NCI-H82 treated with DMSO at 0.1 percent for 48 hours (cell line): ENCODE measurements at regions not wholly inside any gene's neighbourhood (a gene's known extent, or its start where the extent isn't known, plus 50 kb on each side); places are given as distances from the start of the nearest gene placed in this dataset.
"Not testable (repeated sequence)": the region's sequence is repeated elsewhere in the genome, so short reads cannot be mapped to it uniquely, and the experiment has no call there.

Experiments used
- DNase-seq: peaks from one replicate; lab custom pipeline; 2025; ENCODE audit not compliant: unreplicated experiment; lab: John Stamatoyannopoulos, UW

DNA sequence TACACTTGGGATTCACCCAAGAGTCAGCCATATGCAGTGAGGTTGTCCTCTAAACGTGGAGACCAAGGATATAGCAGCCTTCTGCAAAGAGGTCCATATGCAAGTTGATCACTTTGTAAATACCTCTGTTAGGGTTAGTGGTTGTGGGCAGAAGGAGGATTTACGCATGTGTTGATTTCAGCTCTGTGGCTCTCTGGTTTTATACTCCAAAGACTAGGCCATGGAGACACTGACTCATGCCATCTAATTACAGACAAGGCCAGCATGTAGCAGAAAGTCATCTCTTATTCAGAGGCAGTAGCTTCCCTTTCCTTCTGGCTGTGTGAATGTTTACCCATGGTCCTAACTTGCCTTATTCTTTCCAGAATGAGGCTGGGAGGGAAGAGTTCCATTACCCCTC lies 140.9 kb upstream of the GOLGA6L4 start:
- DNase-seq = not testable (repeated sequence)

DNA sequence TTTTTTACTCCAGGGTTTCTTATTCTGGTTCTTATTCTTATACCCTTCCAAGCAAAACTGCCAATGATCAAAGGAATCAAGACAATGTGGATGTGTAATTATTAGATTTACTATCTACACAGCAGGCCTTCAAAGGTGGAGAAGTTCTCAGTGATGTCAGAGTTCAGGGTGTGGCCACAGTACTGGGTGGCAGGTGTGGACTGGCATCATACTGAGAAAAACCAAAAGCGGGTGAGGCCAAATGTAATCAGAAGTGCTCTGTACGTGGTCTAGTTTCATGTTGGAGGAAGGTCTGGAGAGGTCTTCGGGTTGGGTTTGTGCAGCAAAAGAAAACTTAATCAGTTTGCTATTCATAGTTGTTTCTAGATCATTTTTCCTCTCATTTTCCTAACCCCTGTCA lies 138.5 kb upstream of the GOLGA6L4 start:
- DNase-seq = not testable (repeated sequence)

DNA sequence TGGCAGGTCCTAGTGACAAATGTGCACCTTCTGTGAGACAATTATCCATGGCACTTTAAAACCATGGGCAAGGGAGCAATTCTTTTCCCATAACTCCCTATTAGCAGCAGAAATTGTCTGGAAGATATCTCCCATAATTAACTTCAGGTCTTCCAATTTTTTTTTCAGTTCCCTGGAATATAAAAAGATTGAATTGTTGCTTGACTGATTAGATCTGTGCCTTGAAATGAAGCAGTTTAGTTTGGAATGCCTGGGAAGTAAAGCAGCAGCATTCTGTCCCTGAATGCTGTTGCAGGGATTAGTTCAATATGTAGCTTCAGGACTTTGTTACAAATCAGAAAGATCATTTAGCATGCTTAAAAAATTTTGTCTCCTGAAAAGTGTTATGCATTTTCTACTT lies 137.0 kb upstream of the GOLGA6L4 start:
- no peak for DNase-seq

DNA sequence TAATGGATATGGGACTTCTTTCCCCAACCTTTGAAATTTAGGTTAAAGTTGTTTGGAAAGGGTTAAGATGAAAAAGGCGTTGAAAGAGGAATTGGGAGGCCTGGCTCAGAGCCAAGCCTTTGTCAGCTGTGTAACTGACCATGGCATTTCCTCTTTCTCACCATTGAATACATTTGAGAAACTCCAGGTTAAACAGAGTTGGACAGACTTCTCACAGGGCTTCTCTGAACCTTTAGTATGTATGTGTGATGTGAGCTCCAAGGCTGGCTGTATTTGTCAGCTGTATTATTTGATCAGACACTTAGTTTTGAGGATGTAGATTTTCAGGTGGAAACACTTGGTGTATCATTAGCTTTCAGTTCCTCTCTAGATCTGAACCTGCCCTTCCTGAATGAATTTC lies 136.4 kb upstream of the GOLGA6L4 start:
- DNase-seq = no peak

DNA sequence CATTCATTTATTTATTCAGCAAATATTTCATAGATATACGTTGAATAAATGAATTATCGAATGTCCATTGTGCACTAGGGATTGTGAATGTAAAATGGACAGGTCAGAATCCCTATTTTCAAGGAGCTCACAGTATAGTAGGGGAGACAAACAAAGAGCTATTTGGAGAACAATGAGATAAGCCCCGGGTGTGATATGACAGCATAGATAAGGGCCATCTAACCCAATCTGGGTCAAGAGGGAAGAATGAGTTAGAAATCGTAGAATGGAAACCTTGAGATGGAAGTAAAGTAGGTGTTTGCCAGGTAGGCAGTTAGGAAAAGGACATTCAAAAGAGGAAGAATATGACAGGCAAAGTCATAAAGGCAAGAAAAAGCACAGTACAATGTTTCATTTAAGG lies 132.2 kb upstream of the GOLGA6L4 start:
- DNase-seq = no peak

DNA sequence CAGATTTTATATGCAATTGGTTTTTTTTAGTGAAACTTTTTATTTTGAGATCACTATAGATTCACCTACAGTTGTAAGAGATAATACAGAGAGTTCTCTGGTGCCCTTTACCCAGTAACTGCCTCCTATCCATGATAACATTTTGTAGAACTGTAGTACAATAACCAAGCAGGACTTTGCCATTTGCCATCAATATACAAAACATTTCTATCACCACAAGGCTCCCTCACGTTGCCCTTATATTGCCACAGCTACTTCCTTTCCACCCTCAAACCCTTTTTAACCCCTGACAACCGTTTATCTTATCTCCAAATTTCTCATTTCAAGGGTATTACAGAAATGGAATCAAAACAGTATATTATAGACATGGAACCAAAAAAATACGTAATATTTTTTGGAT lies 130.7 kb upstream of the GOLGA6L4 start:
- DNase-seq = no peak

DNA sequence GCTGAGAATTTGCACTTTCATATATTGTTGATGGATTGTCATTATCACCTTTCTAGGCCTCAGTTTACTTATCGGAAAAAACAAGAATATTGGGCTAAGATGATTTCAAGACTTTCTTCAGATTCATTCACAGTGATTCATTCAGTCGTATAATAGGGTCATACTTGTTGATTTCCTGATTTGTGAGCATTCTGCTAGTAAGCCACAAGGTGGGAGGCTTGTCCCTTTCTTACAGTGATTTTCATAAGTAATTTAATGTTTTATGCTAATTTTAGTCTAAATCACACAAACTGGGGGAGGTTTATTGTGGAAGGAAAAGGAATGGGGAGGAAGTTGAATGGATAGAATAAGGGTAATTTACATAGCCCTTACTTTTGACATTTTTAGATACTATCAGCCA lies 126.8 kb upstream of the GOLGA6L4 start:
- no peak for DNase-seq

DNA sequence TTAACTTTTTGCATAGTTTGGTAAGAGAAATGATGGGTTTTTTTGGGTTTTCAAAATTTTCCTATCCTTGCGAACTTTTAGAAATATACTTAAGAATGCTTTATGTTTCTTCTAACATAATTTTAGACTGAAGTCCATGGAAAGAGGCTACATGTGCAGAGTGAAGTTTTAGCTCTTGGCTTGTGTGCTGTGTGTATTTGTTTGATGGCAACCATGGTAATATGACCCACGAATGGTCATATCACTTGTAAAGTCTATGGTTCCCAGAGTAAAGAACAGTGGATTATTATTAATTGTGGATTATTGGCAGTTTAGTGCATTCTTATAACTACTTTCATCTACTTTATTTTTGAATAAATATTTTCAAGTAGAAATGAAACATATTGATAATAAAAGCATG lies 124.0 kb upstream of the GOLGA6L4 start:
- no peak for DNase-seq

DNA sequence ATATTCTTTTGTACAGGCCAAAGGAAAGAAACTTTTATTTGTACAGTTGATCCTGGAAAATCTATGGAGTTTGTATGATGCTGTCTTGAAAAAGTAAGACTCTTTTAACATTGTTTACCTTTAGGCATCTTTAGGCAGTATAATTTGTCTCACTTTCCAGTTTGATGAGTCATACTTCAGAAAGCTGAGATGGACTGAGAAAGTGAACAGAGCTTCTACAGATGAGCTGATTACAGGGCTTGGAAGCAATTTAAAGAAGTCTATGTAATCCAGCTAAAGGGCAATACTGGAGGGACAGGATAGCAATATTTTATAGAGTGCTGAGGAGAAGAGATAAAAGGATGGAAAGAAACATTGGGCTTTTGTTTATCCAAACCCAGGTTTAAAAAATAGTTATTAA lies 123.5 kb upstream of the GOLGA6L4 start:
- DNase-seq = no peak

DNA sequence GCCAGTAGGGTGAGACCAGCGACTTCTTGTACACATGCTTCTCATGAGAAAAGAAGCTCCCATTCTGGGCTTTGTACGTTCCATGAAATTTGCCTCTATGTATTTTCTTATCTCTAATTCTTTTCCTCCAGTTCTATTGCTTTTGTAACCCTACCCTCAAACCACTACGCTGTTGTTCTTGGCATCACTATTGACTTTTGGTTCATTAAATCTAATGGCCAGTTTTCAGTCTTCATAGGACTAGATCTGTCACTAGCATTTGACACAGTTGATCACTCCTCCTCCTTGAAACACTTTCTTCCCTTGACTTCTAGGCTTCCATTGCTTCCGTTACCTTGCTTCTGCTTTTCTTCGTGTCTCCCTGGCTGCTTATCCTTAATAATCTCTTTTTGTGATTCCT lies 121.7 kb upstream of the GOLGA6L4 start:
- DNase-seq = no peak

DNA sequence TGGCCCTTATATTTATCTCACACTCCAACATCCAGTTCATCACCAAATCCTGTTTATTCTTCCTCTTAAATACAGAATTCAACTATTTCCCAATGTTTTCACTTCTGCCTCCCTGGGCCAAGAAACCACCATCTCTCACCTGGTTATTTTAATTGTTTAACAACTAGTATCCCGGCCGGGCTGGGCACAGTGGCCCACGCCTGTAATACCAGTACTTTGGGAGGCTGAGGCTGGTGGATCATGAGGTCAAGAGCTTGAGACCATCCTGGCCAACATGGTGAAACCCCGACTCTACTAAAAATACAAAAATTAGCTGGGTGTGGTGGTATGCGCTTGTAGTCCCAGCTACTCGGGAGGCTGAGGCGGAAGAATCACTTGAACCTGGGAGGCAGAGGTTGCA lies 120.9 kb upstream of the GOLGA6L4 start:
- not testable (repeated sequence) for DNase-seq

DNA sequence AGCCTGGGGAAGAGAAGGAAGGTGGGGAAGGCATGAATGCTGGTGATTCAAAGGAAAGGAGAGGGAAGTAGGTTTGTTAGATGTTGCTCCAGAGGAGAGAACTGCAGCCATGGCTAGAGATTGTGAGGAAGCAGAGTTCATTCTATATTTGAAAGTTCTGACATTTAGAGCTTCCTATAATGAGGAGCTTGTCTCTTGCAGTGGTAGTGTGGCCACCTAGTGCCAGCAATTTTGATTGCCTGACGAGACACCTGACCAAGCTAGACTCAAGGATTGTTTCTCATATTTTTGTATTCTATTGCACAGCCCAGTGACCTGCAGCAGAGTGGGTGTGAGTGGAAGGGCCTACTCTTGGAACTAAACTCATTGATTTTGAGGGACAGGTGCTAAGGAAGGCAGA lies 116.2 kb upstream of the GOLGA6L4 start:
- not testable (repeated sequence) for DNase-seq

DNA sequence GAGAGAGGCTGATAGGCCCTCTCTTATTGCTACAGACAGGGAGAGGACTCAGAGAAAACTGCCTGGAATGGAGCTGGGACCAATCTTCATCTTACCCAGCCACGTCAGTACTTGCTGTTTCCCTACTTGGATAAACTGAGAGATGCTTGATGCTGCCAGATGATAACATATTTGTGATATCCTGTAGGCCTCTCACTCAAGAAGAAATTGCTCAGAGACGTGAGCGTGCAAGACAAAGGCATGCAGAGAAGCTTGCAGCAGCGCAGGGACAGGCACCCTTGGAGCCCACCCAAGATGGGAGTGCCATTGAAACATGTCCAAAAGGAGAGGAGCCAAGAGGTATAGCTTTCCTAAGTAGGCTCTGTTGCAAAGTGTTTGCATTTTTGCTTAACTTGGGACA lies 114.7 kb upstream of the GOLGA6L4 start:
- DNase-seq = not testable (repeated sequence)

DNA sequence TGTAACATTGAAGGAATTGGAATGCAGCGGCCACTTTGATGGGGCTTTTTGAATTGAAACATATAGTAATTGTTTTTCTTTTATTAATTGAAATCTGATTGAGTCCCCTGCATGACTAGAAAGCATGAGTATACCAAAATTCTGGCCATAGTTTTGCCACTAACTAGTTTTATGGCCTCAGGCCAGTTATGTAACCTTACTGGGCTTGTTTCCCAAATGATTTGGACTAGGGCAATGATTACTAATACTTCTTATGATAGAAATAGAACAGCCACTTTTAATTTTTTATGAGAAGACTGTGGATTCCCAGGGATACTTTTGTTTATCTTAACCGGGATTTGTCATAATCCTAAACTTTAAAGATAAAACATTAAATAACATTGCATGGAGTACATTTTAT lies 106.9 kb upstream of the GOLGA6L4 start:
- DNase-seq = not testable (repeated sequence)

DNA sequence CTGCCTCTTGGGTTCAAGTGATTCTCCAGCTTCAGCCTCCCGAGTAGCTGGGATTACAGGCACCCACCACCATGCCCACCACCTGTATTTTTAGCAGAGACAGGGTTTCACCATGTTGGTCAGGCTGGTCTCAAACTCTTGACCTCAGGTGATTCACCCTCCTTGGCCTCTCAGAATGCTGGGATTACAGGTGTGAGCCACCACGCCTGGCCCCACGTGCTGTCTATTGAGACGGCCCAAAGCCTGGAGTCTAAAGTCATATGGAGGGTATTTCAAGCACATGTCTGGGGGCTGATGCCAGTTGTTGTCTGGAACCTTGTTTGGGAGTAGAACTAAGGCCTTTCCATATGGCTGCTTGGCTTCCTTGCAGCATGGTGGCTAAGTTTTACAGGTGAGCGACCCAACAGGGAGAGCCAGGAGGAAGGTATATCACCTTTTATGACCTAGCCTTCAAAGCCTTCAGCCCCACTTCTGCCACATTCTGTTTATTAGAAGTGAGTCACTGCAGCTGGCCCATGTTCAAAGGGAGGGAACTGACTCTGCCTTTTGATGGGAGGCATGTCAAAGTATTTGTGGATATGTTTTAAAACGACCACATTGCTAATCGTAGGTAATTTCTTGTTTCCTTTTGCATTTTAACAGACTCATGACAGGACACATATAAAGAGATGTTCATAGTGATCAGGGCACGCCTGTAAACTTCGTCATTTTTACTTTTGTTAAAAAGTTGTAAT lies 105.3 kb upstream of the GOLGA6L4 start:
- DNase-seq = not testable (repeated sequence)

DNA sequence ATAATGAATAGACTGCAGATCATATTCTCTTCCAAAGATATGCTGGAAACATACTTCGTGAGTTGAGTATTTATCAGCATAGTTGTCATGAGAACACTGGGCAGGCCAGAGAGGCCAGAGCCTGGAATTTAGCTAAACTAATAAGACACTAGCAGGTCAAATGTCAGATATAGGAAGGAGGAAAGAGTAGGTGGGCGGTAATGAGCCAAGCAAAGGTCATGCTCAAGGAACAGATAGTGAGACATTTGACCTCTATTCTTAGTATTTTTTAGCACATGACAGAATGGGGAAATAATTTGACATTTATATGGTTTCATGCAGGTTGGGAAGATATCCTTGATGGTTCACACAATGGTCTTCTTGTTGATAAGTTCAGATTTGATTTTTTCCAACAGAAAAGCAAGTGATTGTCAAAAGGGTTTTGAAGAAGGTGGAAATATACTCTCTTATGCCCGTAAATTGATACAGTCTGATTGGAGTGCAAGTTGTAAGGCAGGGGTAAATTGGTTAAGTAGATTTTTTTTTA lies 99.6 kb upstream of the GOLGA6L4 start:
- not testable (repeated sequence) for DNase-seq

DNA sequence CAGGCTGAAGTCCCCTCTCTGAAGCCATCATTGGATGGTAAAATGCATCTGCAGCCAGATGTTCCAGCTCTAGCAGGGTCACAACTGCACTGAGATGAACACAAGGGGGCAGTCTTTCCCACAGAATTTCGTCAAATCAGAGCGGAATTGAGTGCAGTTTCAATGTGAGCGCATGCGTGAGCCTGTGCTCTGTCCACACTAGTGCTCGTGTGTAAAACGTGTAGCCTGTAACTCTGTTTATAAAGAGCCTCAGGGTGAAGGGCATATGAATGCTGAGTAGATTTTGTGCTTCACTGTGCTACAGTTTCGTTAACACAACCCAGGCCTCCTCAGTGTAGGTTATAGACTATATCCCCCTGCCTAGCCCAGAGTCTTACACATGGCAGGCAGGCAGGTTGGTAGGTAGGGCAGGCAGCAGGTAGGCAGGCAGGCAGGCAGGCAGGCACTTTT lies 92.7 kb upstream of the GOLGA6L4 start:
- DNase-seq = peak; percentile 71

DNA sequence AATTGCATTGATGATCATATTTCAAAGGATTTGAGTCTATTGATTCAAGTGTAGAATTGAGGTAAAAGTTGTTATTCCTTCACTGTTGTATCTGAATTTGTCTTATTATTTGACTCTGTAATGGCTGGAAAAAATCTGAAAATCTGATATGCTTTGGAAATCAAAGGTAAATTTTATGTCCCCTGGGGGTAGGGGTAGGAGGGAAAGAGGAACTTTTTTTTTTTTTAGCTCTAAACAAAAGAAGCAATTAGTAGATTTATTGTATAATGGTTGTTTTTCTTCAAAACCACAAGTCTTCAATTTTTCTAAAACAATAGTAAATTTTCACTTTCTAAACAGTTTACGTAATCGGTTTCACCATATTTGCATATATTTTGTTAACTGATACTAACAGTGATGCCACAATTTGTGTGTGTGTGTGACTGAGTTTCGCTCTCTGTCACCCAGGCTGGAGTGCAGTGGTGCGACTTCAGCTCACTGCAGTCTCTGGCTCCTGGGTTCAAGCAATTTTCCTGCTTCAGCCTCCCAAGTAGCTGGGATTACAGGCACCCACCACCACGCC lies 91.7 kb upstream of the GOLGA6L4 start:
- DNase-seq = no peak

DNA sequence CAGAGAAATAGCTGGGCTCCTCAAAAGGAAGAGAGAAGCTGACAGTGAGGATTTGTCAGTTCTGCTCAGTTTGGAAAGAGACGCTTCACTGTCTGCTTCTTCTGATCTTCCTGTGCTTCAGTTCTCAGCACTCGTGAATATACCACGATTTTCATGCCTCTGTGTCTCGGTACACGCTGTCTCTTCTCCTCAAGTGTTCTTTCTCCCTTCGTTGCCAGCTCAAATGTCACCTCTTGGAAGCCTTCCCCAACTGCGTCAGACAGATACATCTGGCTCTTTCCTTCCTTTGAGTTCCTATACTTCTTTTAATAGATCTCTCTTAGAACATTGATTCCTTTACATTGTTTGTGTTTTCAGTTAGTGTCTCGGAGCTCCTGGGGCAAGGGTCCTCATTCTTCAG lies 90.6 kb upstream of the GOLGA6L4 start:
- DNase-seq = not testable (repeated sequence)

DNA sequence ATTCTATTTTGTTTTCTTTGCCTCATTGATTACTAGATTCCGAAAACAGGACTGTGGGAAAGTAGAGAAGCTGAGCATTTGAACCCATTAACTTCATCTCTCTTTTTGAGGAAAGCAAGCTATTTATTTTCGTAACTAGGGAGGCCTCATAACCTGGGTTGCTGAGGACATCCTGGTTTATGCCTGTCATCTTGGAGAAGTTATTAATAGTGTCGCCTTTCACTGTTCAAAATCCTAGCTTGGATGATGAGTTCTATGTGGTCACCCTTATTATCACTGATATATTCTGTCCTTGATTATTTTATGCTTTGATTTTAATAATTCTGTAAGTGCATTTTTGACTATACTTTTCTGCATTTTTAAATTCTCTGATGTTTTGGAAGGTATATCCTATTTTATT lies 89.3 kb upstream of the GOLGA6L4 start:
- DNase-seq = not testable (repeated sequence)

DNA sequence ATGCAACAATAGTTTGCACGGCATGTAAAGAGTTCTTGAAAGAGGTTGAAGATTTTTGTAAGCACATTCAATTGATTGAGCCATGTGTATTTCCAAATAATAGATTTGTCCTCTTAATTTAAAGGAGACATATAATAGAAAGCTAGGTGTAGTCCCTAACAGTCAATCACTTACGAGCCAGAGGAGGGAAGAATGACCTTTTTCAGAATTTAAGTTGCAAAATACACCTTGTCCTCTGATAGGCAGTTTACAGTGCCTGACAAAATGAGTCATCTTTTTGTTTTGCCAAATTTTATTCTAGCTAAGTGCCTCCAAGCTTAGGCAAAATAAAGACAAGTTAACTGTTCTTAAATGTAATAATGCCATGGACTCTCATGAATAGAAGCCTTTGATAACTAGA lies 88.3 kb upstream of the GOLGA6L4 start:
- not testable (repeated sequence) for DNase-seq

DNA sequence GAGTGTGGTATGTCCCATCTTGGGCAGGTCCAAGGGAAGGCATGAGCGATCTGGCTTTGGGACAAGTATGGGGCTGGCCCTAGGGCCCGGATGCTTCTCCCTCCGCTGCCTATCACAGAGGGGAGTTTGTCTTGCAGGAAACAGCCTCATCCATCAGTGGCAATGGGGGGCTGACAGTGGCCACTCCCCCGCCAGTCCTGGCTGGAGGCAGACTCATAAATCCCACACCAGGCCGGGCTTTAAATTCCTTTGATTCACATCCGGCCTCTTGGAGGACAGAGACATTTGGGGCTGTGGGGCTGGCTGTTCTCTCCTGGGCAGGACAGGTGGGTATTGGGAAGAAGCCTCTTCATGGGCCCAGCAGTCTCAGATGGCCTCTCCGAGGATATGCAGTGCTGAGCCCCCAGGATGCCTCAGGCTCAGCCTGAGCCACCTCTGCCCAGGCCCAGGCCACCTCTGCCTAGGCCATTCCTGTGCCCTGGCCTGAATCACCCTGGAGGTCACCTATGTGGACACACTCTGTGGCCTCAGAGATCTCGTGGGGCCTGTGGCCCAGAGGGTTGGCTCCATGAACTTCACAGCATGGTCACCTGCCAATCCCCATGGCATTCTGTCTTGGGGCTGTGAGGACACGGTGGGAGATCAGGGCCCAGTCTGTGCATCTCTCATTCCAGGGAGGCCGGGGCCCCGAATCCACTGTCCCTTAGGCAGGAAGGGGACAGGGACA lies 84.2 kb upstream of the GOLGA6L4 start:
- DNase-seq = no peak
